Stimulated activated CD4-positive, alpha-beta T cell treated with anti-CD3 and anti-CD28 coated beads, Interleukin-12 subunit alpha, Interleukin-12 subunit beta, amount 100 ng/mL, for 48 hours (primary cell): ENCODE measurements at regions not wholly inside any gene's neighbourhood (a gene's known extent, or its start where the extent isn't known, plus 50 kb on each side); places are given as distances from the start of the nearest gene placed in this dataset.

Source experiments
- DNase-seq, 3 donors: peaks; one replicate each; pipeline ENCODE4 v3.0.0-alpha.2; 2020; ENCODE audit warnings: low read depth in 2 of 3, low spot score in 1 of 3

DNA sequence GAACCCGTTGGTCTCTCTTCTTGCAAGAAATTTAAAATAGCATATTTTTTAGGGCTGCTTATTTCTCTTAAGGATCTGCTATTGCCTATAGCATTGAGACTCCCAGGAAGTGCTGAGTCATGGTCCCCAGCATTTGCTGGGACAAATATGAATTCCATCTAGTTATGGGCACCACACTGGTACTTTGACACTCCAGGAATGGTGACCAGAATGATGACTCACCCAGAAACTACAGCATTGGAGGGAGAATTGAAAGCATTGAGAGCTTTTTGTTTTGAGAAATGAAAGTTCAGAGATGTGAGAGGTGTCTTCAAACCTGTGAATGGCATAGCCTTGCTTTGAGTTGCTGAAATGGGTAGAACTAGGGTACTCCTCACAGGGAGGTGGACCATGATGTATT, 699.7 kb downstream of the DHX35 start:
- DNase-seq = no peak

- no peak for DNase-seq
Measured at GRCh38 chr20:39660965-39661364, 698.8 kb downstream of the DHX35 start.

GRCh38 chr20:39660226-39660625, 698.1 kb downstream of the DHX35 start:
- no peak for DNase-seq

DNA sequence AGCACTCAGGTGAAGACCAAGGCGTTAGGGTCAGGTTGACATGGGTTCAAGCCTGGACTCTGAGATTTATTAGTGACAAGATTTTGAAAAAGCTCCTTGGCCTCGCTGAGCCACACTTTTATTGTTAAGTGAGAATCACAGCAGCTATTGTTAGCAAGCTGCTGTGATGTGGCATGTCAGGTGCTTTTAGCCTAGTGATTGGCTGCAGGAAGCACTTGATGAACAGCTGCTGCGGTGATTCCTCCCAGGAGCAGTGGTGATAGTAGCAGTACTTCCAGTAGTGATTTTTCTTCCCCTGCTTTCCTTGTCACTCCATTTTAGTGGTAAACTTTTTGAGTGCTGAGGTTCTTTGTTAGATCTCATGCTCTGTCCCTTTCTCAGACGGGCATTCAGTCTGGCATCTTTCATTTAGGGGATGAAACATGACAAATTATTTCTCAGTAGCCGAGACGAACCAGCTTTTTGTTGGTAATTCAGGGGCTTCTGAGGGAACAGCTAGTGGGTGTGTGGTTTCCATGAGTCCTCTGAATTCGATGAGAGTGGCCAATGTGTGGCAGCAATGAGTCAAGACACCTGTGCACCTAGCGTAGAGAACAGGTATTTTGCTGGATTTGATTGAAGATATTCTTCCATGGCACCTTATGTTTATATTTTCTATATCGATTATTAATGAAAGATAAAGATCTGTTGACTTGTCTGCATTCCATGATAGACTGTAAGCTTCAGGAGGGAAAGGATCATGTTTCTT, 696.7 kb downstream of the DHX35 start:
- DNase-seq = no peak

- DNase-seq = no peak
Measured at GRCh38 chr20:39654171-39654570, 692.0 kb downstream of the DHX35 start.

GRCh38 chr20:39651645-39652325, 689.6 kb downstream of the DHX35 start:
- no peak for DNase-seq

DNA sequence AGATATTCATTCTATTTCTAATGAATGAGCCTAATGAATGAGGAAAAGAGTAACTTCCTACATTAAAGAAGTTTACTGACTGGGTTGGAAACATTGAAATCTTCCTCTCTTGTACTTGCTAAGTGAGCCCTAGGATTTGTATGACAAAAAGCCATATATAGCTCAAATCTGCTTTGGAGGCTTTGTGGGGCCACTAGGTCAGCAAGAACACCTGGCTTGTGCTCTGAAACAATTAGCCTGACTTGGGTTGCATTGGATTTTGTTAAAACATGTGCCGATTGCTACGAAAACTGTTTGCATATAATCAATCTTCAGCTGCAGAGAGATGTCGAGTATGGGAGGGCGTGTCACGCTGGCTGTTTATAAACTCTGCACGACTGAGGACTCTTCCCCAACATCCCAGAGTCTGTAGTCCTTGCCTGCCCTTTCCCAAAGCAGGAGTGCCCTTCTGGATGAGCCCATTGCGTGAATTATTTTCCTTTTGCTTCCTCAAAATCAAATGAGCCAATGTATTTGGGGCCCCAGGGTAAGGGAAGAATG, 684.8 kb downstream of the DHX35 start:
- DNase-seq = no peak

- no peak for DNase-seq
Measured at GRCh38 chr20:39645131-39645530, 683.0 kb downstream of the DHX35 start.

DNA sequence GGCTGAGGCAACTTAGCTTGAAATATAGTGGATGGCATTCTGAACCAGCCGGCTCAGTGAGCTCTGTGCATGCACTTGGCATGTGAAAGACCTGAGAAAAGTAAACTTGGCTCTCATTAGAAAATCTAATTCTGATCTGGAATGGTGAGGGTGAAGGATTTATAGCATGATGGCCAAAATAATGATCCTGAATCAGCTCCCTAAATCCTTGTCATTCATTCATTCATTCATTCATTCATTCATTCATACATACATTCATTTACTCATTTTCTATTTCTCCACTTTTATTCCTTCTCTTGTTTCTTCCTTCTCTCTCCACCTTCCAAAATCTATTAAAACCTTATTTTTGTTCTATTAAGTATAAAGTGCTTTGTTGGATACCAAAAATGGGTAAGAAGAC, 681.1 kb downstream of the DHX35 start:
- DNase-seq = no peak

GRCh38 chr20:39641423-39641822, 679.3 kb downstream of the DHX35 start:
- DNase-seq = no peak

- DNase-seq = no peak
Measured at GRCh38 chr20:39640147-39640546, 678.0 kb downstream of the DHX35 start.

DNA sequence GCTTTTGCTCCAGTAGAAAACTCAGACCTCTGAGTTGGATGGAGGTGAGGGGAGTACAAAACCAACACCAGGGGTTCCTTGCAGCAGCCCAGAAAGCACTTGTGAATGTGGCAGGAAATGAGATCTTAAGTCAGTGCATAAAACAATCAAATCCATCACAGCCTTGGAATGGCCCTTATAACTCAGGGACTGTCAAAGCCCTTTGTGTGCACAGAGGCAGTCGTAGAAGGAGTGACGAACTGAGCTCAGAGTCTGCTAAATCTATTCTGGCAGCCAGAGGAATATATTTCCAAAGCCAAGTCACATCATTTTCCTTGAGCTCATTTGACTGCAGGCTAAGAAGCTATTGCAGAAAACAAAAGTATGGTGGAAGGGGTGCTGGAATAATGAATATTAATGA, 676.6 kb downstream of the DHX35 start:
- no peak for DNase-seq

GRCh38 chr20:39633689-39634088, 671.5 kb downstream of the DHX35 start:
- DNase-seq = no peak

DNA sequence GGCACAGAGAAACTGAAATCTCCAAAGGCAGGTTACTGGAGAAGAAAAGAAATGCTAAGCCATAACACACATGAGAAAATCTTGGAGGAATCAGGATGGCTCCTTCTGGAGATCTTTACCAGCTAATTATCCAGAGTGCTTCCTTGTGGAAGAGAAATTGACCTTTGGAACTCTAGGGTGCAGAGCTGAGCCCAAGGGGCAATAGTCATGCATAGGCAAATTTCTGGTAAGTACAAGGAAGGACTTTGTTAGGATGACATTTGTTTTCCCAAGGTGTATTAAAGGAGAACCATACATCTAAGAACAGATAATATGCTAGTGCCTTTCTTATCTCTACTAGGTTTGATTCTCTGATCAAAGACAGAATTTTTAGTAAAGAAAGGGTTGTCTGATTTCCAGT, 670.6 kb downstream of the DHX35 start:
- DNase-seq = no peak

DNA sequence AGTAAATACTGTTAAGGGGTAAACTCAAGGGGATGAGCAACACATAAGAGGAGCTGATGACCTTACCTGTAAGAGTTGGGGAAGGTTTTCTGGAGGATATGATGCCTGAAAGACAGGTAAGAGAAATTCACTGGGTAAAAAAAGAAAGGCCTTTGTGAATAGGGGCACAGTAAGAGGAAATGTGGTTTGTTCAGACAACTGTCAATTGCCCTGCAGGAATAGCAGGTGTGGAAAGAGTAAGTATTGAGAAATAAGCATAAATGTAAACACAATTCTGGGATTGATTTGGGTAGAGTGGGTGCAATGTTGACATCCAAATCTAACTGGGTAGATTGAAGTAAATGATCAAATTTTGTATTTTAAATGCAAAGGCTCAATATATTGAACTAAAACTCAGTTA, 670.0 kb downstream of the DHX35 start:
- DNase-seq = no peak

DNA sequence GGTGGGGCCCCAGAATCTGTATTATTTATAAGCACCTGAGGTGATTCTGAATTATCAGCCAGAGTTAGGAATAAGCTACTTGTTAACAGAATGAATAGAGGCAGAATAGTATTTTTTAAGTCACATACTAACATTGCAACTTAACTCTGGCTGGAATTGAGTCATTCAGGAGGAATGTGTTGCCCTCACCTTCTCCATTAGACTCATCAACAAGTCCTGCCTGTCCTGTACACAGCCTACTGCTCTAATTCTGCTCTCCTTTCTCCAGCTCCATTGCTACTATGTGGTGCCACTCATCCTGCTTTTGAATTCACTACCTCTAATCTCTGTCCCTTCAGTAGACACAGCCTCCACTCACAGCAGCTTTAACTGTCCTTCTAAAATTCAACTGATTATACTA, 669.4 kb downstream of the DHX35 start:
- no peak for DNase-seq

DNA sequence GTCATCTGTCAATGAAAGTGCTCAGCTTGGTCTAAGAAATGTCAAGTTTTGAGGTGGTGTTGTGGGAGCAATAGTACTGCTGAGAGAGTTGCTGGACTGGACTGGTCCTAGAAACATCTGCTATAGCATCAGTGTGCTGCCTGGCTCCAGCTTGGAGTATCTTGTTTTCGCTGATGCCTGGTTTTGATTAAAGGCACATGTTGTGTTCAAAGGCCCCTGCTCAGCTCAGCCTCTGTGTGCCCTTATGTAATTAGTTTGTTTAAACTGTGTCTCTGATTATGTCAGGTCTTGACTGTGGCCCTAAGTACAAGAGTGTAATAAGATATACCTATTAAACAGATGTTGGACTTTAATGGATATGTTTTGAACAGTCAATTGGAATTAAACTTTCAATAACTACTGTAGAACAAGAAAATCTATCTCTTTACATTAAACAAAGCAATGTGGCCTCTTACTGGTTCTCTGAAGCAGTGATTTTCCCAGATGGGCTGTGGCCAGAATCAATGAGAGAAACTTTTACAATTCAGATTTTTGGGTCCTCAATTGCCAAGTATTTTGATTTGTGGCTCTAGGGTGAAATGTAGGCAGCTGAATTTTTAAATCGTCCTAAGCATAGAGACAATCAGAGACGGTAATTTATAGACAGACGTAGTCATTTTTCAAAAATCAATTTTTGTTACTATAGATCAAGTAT, 668.2 kb downstream of the DHX35 start:
- DNase-seq = no peak

DNA sequence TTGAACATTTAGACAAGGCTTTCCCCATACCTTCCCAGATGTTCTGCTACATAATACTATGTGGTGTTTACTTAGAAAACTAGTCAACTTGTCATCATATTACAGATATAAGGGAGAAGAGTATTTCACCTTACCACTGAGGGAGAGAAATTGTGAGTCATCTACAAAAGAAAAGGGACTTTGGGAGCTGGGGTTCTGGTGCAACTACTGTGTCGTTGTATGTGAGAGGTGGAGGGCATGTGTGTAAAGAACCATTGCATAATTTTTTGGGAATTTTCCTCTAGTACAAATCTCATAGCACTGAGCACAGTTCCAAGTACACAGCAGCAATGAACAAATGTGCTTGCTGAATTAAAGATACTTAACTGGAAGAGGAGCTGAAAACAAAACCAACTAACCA, 665.6 kb downstream of the DHX35 start:
- no peak for DNase-seq

DNA sequence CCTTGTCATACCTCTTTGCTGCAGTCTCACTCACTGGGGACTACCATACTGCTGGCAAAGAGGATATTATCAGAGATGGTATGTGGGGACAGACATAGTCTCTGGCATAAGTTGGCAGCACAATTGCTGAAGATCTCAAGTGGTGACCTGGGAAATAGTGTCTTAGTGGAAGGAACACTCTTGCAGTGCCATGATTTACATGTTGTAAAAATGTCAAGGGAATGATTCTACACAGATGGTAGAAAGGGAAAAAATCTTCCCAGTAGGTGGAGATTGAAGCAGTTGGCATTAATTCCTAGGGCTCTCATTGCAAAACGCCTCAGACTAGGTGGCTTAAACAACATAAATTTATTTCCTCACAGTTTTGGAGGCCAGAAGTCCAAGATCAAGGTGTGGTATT, 662.2 kb downstream of the DHX35 start:
- no peak for DNase-seq

DNA sequence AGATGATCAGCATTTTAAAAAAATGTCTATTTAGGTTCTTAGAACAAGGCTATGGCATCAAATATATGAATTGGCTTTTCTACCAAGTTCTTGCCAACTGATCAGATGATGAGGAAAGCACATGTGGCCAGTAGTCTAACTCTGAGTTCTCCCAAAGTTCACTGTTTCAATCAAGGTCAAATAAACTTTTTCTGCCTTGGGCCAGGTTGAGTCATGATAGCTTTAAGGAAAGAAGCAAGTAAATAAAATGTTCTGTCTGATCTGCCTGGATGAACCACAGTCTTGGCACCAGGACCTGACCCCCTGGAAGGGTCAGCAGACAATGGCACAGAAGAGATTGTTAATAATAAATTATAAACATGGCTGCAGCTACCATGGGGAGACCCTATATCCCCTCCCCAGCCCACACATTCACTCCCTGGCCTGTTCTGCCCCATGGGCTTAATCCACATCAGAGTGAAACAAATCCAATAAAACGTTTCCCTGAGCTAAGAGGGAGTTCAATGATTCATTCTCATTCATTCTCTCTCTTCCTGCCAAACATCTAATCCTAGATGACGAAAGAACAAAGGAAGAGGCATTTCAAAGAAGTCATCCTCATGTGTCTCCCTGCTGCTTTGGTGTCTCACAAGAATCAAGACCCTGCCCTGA, 661.6 kb downstream of the DHX35 start:
- no peak for DNase-seq

- no peak for DNase-seq
Measured at GRCh38 chr20:39619271-39619785, 657.2 kb downstream of the DHX35 start.
